Stimulated activated CD8-positive, alpha-beta memory T cell treated with anti-CD3 and anti-CD28 coated beads, Interleukin-4, amount 100 ng/mL, for 4 hours (primary cell): ENCODE measurements at regions not wholly inside any gene's neighbourhood (a gene's known extent, or its start where the extent isn't known, plus 50 kb on each side); places are given as distances from the start of the nearest gene placed in this dataset.

ENCODE experiments used
- DNase-seq, 2 donors: peaks; one replicate each; pipeline ENCODE4 v3.0.0-alpha.2; 2020; ENCODE audit warnings: low read depth in 2 of 2, low spot score in 1 of 2

DNA sequence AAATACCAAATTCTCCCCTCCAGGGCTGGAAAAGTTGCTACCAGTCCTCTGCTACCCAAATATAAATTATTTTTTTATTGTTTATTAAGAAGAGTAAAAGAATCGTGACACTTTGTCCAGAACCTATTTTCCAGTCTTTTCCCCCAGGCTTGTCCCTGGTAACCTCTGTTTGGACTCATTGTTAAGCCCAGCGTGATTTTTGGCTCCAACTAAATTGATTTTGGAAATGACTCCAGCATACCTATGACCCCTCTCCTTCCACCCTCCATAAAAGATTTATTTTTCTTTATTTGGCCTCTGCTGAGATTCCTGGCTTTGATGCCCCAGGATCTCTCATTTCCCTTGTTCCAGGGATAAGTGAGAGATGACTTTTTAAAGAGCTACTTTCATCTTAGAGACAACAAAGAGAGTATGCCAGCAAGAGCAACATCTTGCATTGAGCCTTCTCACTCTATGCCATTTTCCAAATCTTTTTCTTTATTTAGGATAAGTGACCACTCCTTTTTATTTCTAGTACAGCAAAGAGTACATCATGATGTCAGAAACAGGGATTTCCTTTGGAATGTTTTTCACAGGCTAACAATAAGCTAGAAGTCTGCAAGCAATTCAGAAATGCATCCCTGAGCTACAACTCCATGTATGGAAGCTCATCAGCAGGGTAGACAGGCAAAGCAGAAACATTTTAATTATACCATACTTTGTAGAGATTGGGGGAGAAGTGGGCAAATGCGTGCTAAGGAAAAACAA lies 75.8 kb downstream of the DAD1 start:
- DNase-seq: no peak

DNA sequence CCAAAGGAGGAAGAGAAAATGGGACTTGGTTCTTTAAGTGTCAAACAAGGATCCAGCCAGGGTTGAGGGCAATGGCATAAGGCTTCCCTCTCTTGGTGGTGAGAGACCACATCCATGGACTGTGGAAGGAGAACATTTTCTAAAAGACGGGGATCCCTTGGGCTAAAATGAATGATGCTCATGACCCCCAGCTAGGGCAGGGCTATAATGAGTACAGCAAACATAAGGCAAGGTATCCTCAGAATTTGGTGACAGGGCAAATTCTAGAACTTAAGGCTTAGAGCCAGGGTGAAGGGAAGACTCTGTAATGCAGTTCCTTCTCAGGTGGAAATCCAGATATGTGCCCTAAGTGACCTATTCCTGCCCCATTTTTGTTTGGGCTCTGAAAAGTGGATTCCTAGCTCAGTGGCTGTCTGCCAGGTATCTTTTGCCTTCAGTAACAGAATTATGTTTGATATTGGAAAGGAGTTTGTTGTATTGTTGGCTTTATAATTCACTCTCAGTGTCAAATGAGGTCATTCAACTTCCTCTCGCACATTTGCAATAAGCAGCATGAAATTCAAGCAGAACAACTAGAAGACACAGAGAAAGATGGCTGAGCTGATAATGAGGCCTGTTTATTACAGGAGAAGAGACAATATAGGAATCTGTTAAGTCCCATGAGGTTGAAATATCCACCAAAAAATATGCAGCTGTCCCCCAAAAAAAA lies 76.8 kb downstream of the DAD1 start:
- no peak for DNase-seq

DNA sequence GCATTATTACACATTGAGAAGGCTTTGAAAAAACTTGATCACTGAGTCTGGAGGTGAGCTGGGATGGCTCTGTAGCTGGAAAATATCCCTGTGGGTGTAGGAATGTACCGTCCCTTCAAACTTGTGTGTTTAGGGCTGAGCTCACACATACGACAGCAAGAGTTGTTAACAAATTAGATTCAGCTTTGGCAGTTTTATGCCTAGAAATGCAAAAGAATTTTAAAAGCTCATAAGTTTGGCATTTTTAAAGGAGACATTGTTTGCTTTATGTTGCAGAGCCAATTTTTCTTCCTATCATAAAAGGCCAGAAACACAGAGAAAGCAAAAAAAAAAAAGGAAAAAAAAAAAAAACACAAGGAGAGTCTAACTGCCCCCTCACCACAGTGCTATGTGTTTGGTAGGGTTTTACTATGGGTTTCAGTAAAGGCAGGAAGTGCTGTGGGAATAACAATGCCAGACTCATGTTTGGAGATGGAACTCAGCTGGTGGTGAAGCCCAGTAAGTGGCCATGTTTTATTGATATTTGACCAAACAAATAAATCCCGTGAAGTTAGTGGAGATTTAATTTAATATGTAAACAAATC lies 78.4 kb downstream of the DAD1 start:
- no peak for DNase-seq

DNA sequence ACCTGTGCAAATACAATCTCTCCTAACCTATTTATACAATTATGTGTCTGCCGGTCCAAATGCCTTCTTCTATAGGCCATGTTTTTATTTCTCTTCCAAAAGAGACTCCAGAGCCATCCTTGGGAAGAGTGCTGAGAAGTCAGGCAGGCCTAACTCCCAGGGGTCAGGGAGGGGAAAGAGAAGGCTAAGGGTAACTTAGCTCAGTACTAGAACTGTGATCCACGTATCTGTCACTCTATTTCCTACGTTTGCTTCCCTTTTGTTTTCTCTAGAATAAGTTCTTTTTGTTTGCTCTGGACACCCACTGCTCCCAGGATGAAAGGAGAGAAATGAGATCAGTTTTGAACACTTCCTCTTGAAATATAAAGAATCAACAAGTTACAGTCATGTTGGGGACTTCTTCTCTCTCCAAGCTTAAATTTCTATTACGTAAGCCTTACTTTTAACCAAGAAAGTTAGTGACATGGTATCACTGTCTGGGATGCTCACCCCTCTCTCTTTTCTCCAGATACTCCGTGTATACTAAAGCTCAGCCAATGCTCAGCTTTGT lies 79.2 kb downstream of the DAD1 start:
- no peak for DNase-seq

DNA sequence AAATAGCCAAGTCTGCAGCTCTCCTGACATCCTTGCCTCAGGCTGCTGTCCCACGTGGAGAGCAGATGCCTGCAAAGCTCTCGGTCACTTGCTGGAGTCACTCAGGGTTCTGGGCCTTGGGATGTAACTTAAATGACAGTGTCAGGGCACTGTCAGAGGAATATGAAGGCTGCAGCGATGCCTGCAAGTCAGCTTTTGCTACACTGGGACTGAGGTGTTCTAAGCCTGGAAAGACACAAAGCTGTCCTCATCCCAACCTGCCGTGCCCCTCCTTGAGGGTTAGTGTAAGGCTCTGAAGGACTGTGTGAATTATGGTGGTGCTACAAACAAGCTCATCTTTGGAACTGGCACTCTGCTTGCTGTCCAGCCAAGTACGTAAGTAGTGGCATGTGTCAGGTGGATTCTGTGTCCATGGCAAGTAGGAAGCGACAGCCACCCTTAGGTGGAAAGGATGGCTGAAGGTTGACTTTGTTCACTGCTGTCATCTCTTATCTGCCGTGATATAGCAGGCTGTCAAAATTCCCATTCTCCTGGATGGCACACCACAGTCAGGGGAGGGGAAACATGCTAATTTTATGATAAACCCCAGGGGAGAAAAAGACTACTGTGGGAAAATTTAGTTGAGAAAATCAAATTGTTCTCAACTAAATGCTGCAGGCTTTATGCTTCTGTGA lies 79.9 kb downstream of the DAD1 start:
- DNase-seq: no peak

DNA sequence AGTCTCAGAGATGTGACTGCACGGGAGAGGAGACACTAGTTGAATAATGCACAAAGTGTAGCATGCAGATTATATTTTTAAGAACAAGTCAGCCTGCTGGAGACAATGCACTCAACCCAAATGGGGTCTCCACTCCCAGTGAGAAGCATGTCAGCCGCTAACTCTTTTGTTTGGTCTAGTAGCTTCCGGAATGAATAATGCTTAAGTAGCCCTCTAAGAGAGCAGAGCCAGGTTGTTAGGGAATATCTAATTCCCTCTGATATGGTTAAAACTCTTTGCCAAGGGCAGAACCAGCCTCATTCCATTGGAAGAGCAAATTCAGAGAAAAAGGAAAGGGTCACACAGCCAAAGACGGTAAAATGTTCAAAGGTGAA lies 80.4 kb downstream of the DAD1 start:
- no peak for DNase-seq

DNA sequence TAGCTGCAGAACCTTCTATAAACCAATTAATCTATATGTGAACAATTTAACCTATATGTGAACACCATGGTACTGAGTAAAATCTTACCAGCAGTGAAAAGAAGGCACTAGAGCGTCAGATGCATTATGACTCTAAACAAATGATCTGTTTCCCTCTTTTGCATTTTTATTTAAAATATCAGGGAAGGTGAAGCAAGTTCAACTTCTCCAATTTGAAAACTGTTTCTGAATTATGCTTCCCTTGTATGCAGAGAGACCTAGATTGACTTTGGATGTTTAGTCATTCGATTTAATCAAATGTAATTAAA lies 80.9 kb downstream of the DAD1 start:
- DNase-seq: no peak

DNA sequence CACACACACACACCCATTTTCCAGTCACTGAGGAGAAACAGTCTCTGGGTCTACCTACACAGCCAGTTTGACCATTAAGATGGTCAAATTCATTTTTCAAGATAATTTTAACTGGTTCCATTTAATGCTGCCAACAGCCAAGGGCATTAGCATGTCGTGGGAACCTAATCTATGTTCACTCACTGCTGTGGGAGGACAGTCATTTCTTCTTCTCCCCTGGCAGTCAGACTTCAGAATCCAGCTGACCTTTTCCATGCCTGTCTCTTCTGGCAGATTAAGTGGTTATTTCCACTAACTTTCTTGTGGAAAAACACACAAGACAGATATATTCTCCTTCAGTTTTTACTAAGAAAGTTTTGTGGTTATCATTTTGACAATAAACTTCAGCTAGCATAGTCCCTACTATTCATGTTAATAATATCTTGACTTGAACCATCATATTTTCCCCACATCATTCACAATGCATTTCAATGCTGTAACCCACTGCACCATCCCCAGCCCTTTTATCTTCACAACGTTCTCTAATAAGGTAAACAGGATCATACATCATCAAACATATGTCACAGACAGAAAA lies 82.2 kb downstream of the DAD1 start:
- no peak for DNase-seq

DNA sequence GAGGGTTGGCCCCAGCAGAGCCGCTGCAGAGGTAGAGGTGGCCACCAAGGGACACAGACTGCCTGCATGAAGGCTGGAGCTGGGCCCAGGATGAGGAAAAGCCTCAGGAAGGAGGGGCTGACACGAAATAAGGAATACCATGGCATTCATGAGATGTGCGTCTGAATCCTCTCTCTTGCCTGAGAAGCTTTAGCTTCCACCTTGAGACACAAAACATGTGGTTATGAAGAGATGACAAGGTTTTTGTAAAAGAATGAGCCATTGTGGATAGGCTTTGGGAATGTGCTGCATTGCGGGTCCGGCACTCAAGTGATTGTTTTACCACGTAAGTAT lies 82.7 kb downstream of the DAD1 start:
- no peak for DNase-seq

DNA sequence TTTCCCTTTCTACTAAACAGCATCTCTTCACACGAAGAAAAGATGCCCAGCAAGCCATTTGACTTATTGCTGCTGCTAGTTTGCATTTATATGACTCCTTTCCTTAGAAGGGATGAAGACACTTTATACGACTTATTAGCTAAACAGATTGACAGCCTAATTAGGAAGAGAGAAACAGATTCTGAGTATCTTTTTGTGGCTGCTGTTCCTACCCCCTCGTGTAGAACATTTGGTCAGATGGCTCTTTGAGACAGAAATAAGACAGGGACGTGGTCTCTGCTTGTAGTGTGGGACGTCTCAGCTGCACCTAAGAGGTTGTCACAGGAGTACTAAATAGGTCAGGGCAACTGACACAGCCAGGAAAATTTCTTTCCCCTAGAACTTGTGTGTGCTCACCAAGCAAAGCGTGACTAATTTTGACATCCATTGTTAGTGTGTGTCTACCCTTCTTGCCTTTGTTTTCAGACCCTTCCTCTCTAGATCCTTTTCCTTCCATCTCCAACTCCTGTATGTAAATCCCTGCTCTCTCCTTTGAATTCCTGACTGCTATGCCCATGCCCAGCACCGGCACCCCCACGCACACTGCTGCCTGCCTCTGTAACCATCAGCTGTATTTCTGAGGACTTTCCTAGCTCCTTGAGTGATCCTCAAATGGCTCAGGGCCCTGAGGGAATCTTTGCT lies 83.2 kb downstream of the DAD1 start:
- DNase-seq: no peak

DNA sequence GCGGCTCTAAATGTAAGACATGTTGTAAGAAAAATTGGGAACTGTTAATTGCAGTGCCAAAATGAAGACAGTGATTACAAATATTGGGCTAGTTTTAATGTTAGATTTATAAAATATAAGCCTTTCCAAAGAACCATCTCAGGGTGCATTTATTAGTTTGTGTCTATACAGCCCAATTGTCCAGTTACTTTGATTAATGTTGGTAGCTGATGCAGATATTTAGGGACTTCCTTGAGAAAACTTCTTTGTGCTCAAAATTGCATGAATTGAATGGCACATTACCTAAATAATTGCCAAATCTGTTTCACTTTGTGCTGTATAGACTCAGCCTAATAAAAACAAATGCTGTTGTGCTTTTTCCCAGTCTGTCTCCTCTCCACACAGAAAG lies 83.7 kb downstream of the DAD1 start:
- no peak for DNase-seq

DNA sequence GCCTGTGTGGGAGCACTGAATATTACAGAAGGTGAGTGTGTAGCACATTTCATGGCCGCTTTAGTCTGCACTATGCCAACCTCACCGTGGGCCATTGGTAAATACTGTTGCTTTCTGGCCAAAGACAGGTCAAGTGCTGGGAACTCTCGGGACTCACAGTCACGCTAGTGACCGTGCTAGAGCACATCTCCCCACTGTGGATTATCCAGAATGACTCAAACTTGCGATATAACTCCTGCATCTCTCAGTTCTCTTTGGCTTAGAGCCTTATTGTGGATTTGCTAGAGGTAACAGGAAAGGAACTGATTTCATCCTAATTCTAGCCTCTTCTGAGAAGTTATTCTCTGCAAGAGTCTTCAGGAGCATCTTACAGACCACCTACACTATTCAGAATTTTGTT lies 86.5 kb downstream of the DAD1 start:
- no peak for DNase-seq

DNA sequence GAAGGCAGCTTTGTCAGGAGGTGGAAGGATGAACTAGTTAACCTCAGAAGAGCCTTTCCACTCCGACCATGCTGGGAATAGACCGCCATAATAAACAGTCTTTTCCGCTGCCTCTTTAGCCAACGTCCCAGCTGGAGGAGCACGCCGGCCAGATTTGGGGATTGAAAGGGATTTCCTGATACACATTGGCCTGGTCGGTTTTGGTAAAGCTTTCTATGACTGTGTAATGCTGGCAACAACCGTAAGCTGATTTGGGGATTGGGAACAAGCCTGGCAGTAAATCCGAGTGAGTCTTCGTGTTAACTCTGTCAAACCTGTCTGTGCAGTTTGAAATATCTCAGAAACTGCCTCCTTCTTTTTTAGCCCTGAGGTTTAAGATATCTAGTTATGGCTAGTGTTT lies 87.0 kb downstream of the DAD1 start:
- no peak for DNase-seq

DNA sequence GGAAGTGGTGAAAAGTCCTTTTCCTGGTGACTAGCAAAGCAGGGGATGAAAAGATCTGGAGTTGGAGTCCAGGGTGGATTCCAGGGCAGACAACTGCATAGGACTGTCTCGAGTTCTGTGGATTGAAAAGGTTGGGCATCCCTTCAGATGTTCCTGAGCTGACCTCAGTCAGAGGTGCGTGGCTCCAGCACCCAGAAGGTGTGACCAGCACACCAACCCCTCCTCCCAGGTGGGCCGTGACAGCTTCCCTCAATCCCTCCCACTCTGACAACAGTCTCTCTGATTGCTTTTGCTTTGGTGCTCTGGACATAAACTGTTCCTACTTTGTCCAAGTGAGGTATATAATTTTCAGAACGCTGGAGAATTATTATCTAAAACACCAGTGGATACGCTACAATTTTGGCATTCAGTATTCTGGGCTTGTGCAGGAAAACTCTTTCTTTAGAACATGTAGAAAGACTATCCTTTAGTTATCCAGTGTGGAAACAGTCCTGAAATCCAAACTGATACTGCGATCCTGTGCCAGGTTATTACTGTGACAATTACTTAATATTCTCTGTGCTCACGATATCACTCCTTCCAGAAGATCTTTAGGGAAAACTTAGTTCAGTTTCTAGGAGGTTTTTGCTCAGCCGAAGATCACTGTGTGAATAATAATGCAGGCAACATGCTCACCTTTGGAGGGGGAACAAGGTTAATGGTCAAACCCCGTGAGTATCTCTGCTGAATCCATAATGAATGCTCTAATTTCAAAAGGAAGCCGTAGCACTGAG lies 87.9 kb downstream of the DAD1 start:
- DNase-seq: no peak

DNA sequence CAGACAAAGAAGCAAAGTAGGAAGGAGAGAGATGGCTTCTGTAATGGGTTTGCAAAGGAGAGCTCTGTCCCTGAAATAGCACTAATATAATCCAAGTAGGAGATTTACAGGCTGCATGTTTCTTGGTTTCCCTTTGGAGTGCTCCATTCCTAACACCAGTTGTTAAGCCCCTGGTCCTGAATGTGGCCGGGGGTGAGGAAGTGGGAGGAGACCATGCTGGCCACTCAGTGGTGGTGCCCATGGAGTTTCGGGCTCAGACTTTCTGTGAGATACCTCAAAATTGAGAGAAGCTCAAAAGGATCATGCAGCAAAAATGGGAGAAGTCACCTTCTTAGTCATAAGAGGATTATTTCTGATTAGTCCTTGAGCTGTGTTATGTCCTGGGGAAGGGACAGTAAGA lies 88.5 kb downstream of the DAD1 start:
- DNase-seq: no peak

DNA sequence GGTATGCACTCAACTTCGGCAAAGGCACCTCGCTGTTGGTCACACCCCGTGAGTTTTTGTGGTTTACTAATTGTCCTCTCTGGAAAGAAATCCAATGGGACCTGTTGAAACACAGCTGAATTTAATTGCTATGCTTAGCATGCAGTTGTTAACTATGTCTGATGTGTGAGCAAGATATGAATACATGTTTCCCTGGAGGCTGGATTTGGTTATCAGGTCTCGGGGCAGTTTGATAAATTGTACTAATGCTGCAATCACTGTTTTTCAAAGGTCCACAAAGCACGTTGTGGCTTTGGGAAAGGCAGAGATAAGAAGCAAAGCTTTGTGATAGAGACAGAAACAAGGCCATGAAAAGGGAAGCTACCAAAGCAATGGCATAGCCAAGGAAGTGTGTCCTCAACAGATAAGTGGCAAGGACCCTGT lies 91.3 kb downstream of the DAD1 start:
- DNase-seq: no peak

DNA sequence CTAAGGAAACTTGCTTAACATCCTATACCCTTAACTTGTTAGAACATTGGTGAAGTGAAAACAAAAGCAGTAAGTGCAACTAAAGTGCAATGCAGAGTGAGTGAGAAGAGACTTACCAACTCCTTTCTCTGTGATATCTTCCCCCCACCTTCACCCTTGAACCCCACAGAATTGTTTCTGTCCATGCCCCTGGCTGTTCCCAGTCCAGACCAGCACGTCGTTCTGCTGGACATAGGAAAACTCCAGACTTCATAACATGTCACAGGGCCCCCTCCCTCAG lies 91.9 kb downstream of the DAD1 start:
- DNase-seq: no peak

DNA sequence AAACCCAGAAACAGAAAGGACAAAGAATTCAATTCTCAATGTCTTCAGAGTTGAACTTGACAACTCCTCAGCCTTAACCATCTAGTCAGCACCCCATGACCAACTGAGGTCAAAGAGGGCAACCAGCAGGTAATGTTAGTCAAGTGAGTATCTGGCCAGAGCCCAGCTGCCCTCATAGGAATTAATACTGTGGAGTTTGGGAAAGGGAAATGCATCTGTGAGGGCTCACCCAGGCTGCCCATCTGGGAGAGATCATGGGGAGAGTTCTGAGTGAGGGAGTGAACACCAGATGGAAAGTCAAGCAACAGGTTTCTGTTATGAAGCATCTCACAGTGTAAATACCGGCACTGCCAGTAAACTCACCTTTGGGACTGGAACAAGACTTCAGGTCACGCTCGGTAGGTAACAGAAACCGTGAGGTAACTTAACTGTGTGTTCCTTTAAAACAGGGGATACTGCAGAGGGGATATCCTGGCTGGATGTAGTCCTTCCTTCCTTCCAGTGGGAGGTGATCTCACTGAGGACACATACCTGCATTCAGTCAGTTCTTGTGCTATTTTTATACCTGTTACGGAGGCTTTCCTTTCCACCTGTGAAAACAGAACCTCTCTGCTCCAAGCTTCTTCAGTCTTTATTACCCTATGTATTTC lies 94.4 kb downstream of the DAD1 start:
- no peak for DNase-seq

DNA sequence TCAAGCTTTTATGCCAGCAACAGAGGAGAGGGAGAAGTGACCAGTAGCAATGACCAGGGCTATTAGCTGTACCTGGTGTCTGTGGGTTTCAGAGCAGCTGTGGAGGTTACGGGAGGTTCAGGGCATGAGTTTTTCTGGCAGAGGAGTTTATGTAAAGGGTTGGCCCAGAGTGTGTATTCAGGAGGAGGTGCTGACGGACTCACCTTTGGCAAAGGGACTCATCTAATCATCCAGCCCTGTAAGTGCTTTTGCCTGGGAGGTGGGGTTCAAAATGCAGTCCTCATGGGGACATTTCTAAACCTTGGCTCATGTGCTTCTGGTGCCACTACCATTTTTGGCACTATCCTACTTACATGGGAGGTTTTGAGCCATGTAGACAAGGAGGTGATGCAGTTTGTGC lies 95.3 kb downstream of the DAD1 start:
- DNase-seq: no peak
